Skeletal muscle cell (primary cell): ENCODE measurements at regions not wholly inside any gene's neighbourhood (a gene's known extent, or its start where the extent isn't known, plus 50 kb on each side); places are given as distances from the start of the nearest gene placed in this dataset.

Experiments
- DNase-seq: peaks from one replicate; pipeline ENCODE4 v3.0.0-alpha.2; 2010; ENCODE audit warnings: low read depth
- H3K4me3 ChIP-seq: 2 replicates; pipeline ENCODE4 v1.5.1; 2011; ENCODE audit warnings: low read depth, mild to moderate bottlenecking, control low read depth, low read length, moderate library complexity

DNA sequence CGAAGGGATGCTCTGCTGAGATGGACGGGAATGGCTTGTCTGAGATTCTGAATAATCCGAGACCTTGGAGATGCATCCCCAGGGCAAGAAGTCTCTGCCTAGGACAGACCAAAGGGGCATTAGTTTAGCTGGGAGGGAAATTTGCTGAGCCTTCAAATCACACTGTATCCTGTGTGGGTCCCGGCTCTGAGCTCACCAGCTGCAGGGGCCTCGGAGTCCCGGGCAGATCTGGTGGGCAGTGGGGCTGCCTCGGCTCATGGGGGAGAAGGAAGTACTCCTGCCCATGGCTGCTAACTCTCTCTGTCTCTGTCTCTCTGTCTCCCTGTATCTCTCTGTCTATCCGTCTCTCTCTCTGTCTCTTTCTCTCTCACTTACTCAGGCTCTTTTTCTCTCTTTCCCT lies 522.4 kb downstream of the TBC1D22A start:
- H3K4me3 ChIP-seq, result no peak overlapping the region
- no peak for DNase-seq

DNA sequence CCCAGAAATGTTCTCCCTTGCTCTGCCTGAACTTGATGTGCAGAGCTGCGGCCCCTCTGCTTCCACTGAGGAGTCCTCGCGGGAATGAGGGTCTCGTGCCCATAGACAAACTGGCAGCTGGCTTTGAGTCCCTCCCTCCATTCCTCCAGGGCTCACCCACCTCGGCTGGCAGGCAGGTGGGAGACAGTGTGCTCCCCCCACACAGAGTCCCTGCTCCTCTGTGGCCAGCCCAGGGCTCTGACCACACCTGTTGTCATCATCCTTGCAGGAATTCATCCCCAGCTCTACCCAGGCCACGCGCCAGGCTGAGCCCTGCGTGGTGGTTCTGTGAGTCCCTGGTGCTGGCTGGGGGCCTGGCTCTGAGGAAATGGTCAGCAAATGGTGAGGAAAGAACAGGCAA lies 521.9 kb downstream of the TBC1D22A start:
- DNase-seq, result no peak
- no peak overlapping the region for H3K4me3 ChIP-seq

DNA sequence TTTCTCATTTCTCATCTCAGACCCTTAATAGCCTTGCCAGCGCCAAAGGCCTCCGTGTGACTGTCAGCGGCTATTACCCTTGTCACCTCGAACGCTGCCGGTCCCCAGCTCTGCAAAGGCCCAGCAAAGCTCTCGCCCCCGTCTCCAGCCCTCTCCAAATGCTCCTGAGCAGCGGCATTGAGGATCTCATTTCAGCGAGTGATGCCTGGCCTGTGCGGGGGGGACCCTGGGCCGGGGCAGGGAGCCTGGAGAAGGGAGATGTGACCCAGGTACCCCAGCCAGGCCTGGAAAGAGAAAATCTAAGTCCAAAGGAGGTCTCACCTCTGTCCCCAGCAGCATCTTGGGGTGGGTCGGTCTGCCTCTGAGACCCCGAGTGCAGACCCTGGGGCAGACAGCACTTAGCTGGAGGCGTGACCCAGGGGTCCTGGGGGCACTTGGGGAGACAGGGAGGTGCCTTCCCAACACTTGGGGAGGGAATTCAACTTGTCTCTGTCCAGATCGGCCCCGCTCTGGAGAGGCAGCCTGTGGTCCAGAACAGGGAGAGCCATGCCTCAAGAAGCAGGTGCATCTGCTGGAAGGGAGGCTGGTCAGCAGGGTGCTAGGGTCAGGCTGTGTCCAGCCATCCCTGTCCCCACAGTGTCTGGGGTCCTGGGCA lies 521.3 kb downstream of the TBC1D22A start:
- no peak overlapping the region for H3K4me3 ChIP-seq

DNA sequence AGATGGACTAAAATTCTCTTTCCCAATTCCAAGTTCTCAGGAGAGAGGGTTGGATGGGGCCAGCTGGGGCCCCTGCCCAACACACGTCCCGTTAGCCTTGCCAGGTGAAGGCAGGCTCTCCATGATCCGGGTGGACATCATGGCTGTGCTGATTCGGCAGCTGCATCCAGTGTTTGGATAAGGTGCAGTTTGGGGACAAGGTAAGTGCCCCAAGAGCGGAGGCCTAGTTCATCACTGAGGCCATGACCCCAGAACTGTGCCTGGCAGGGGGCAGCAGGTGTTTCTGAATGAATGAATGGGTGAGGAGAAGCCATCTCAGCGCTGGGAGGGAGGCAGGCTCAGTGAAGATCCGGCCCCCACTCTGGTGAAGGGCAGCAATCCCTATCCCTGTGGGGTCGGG lies 520.4 kb downstream of the TBC1D22A start:
- no peak for DNase-seq
- no peak overlapping the region for H3K4me3 ChIP-seq

More for the DNA sequence above, 521.3 kb downstream of the TBC1D22A start:
- DNase-seq, result no peak

DNA sequence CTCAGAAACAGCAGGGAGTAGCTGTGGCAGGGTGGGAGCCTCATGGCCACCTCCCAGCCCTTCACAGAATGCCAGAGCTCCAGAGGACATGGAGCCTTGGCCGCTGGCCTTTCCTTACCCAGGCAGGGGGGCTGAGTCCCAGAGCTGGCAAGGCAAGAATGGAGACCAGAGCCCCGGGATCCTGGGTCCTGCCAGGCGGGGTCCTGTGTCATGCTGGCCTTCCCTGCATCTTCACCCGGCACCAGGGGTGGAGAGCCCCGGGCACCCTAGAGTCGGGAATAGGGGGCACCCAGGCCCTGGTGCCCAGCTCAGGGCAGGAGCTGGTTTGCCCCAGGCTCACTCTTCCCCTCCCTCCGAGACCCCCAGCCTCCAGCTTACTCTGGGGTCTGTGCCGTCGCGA lies 519.9 kb downstream of the TBC1D22A start:
- H3K4me3 ChIP-seq, result no peak overlapping the region
- no peak for DNase-seq

DNA sequence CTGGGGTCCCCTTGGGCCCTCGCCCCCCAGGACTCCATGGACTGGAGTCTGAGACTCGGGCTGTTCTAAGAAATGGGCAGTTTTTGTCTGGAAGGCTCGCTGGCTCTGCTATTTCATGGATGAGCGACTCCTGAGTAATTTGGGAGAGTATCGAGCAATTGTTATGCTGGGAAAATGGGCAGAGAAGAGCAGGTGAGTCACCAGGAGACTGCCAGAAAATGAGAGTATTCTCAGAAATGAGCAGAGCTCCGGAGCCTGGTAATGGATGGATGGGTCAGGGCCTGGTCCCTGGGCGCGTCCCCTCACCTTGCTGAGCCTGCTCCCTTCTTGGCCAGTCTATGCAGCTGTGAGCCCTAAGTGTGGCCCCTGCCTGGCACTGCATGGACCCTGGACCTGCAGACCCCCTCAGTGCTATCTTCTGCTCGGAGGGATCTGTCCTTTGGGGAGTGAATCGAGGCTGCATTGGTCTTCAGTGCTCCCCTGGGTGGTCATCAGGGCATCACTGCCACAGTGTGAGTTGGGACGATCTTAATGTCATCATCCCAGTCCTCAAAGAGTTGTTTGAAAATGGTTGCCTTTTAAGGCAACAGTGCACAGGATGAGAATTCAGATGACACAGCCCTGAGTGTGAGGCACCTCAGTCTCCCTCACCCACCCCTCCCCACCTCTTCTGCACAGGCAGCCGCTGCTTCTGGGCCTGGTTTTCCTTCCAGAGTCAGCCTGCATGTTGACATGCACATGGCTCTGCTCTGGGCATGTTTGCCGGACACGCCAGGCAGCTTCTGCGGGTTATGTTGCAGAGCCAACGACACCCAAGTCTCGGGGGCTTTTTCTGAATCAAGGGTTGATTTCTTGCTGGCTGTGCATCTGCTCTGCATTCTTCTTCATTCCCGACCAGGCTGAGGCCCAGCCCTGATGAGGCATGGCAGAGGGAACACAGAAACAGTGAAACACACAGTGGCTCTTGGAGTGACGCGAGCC lies 519.0 kb downstream of the TBC1D22A start:
- no peak overlapping the region for H3K4me3 ChIP-seq
- DNase-seq, result no peak

DNA sequence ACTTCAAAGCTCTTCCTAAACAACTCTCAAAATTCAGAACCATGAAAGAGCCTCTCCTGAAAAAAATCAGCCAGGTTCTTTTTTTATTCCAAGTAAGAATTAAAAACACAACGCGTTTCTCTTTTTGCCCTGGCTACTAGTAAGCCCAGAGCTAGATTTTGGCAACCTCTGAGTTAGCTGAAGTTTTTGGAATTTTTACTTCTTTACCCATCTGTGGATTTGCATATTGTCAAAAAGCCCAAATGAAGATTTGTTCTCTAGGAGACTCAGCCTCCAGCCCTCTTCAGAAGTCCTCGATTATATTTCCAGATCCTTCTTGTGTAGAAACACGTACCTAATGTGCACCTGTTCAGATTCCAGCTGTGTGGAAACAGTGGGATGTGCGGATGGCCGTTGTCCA lies 517.9 kb downstream of the TBC1D22A start:
- no peak for DNase-seq
- H3K4me3 ChIP-seq, result no peak overlapping the region

DNA sequence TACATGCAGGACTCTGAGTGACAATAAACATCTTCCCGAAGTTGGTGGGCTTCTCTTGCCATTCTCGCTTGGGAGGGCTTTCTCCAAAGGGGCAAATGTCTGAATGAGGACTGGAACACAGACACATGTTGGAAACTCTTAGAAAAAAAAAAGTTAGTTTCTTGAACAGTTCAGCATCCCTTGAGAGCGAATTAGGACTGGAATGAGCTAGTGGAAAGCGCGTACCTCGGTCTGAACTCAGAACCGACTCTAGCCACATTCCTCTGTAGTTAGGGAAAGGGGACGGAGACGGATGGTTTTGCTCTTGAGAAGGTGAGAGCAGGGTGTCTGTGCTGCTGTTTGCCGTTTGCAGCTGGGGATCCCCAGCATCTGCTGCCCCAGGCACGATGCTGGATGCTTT lies 517.3 kb downstream of the TBC1D22A start:
- DNase-seq, result no peak
- no peak overlapping the region for H3K4me3 ChIP-seq

DNA sequence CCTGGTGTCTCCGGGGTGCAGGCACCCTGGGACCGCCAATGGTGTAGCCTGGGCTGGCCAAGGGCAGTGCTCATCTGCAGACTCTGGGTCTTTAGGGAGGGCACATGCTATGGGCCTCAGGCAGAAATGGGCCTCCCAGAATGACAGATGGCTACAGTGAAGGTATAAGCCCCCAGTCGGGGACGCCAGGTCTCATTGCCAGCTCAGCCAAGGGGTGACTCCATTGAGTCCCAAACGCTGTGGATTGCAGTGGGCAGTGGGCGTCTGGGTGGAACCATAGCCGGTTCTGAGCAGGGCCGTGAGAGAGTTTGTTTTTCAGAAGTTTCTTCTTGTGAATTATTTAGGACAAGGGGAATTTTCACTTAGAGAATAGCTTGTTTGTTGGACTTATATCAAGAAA lies 516.9 kb downstream of the TBC1D22A start:
- no peak overlapping the region for H3K4me3 ChIP-seq
- no peak for DNase-seq

DNA sequence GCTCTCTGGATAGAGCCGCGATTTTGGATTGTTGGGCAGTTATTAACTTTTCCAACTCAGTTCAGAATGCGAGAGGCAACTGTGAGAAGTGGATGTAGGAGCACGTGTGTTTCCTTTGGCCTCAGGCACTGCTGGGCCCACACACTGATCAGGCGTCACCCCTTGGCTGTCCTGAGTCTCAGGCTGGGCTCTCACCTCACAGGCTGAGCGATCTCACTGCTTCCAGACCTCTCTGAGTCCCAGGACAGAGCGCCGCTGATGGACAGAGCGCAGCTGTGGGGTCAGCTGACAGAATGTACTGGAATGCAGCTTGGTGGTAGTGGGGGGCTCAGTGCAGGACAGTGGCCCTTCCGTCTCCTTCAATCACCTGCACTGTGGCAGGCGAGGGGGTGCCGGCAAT lies 516.2 kb downstream of the TBC1D22A start:
- no peak for DNase-seq
- no peak overlapping the region for H3K4me3 ChIP-seq

DNA sequence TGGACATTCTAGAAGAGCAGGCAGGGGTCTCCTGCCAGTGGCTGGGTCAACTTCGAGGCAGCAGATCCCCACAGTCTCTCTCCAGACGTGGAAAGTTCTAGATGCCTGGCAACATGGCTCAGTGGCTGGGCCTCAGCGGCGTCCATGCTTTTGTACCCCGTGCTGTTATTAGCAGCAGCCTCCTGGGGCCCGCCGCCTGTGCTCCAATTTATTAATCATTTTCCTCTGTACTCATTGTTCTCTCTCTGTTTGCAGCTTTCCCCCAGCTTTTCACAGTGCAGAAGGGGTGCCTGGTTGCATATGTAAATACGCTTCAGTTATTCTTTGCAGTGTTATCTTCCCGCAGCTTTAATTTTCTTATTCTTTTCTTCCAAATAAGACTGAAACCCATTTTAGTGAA lies 515.1 kb downstream of the TBC1D22A start:
- DNase-seq, result no peak
- H3K4me3 ChIP-seq, result no peak overlapping the region

DNA sequence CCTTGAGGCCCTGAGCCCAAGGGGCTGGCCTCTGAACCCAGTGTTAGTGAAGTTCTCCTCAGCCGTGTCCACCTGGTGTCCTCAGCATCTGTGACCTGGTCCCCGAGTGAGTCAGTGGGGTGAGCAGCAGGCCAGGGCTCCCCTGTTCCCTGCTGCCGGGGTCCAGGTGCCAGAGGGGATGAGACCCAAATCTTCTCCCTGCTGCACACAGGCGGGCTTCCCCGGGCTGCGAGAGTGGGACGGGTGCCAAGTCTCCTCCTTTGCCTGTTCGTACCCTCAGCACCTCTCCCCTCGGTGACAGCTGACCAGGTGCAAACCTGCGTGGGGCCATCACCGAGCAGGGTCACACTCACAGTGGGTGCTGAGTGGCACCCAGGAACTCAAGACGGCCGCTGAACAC lies 514.5 kb downstream of the TBC1D22A start:
- no peak overlapping the region for H3K4me3 ChIP-seq
- no peak for DNase-seq

DNA sequence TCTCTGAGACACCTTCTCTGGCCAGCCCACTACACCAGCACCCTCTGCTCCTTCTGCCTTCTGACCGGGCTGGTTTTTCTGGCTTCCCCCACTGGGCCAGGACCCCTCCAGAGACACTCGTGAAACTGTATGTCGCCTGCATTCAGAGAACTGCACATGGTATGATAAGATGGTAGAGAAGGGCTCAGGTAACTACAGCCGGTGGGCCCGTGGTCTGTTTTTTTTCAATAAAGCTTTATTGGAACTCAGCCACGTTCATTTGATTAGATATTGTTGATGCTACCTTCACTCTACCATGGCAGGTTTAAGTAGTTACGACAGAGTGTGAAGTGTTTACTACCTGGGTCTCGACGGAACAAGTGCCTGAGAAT lies 514.0 kb downstream of the TBC1D22A start:
- DNase-seq, result no peak
- no peak overlapping the region for H3K4me3 ChIP-seq

DNA sequence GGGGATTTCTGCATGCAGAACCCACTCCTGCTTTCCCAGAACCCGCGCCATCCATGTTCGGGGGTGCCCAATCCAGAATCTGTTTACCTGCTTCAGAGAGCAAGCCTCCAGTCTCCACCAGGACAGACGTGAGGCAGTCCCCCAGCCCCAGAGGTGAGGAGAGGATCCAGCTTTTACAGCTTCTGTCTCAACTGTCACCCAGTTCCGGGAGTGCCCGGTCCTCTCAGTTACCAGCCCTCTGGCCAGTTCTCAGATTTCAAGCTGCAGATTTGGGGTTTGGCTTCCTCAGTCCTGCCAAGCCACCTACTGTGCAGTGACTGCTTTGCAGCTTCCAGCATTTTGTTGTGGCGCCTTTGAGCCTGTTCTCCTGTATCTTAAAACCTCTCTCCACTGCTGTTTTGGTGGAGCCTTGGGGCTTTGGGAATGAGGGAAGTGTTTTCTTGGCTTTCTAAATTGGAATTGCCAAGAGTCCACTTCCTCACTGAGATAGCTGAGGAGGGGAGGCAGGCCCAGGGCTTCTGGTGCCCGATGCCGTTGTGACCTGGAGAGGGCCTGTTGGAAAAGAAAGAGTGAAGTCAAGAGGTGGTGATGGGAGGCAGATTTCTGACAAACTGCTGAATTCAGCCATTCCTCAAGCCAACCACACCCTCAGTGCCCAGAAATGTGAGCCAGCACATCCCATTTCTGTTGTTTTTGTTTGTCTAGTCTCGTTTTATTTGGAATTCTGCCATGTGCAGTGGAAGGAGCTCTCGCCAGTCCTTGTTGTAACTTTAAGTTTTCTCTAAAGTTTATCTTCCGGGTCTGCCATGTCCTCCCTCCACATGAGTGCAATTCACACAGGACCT lies 513.4 kb downstream of the TBC1D22A start:
- DNase-seq, result no peak
- H3K4me3 ChIP-seq, result no peak overlapping the region

DNA sequence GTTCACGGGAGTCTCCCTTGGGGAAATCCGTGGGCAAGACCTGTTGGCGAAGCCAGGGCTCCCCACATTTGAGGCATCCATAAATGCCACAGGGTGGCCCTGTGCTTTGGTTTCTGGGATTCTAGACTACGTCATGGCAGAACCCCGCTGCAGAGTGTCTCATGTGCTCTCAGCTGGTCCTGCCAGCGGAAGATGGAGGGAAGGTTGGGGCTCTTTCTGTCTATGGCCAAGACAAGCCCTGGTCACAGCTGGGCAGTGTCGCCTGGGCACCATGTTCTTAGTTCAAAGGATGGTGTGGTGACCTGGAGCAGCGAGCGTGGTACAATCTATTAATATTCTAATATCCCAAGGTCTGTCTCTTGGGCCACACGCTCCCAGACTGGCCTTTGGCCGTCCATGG lies 511.7 kb downstream of the TBC1D22A start:
- DNase-seq, result no peak
- no peak overlapping the region for H3K4me3 ChIP-seq

DNA sequence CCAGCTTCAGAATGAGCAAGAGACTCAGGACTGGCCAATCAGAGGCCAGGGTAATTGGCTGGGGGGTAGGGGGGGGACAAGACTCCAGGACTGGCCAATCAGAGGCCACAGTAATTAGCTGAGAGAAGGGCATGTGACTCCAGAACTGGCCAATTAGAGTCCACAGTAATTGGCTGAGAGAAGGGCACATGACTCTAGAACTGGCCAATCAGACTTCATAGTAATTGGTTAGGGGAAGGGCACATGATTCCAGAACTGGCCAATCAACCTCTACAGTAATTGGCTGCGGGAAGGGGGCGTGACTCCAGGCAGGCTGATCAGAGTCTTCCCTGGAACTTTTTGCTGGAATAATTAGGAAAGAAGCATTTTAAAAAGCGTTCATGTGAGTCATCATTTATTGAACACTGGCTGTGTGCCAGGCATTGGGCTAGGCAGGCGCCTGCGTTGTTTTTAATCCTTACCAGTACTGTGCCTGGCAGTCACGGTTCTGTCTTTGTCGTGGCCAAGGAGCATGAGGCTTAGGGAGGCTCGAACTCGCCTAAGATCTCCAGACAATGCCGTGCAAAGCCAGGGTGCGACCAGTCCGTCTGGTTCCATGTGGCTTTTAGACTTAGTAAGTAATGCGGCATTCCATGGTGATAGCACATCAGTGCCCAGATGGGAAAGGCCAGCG lies 508.1 kb downstream of the TBC1D22A start:
- no peak overlapping the region for H3K4me3 ChIP-seq
- DNase-seq, result no peak

DNA sequence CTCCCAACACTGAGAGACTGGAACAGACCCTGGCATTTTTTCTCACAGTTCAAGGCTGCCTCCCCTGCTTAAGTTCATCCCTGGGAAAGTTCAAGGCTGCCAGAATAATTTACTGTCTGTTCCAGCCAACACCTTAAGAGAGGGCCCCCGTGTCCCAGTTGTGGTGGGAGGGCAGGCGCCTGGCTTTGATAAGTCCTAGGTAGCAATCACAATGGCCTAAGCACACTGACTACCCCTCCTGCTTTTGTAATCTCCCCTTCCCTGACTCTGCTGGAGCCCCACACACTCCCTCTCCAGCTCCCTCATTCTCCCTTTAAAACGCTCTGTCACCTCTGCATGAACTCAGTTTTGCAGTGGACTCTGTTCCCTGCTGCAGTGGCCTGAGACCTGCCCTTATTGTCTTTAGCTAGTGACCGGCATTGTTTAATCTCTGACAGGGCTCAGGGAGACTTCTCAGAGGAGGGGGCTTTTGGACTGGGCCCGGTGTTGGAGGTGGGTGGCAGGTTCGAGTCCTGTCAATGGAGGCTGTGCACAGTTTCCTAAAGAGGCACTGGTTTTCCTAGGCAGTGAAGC lies 507.2 kb downstream of the TBC1D22A start:
- H3K4me3 ChIP-seq, result no peak overlapping the region
- no peak for DNase-seq

DNA sequence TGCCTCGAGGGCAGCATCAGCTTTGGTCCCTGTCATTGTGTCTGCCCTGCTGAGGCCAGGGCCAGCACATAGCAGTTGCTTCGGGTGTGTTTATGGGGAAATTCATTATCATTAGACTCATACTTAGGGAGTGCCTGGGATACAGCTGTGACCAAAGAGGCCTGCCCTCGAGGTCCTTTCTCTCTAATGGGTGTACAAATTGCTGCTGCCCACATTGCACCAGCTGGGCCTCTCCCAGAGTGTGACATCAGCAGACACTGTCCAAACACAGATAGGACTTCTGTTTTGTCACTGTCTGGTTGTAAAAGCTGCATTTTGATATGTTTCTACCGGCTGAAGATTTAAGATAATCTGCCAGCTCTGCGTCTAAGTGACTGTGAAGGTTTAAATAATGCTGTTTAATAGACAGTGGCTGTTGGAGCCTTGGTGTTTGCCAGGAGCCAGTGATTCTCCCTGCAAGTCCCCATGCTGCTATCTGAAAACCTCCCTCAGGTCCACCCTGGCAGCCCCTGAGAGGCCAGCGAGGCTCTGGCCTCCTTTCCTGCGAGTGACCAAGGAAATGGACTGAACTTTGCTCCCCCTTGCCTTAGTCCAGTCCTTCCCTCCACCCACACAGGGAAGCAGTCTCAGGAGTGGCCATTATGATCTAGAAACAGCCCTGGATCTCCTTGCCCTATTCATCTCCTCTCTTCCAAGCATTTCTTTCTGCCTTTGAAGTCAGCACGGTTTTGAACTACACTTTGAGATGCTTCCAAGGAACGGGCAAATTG lies 505.2 kb downstream of the TBC1D22A start:
- no peak for DNase-seq
- no peak overlapping the region for H3K4me3 ChIP-seq

DNA sequence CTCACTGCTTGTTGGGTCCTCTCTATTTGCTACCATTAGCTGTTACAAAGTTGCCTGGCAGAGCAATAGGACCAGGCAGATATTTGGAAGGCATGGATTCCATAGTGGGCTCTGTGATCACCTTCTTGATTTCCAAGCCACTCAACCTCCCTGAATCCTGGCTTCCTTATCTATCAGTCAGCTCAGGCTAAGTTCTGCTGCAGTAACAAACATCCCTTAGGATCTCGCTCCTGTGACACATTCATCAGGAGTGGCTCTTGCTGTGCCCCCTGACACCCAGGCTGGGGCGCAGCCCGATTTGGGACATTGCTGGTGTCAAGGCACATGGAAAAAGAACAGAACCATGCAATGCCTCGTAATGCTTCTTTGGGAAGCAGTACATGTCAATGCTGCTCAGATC lies 503.9 kb downstream of the TBC1D22A start:
- DNase-seq, result no peak
- no peak overlapping the region for H3K4me3 ChIP-seq
